Thyroid gland (tissue), 4 donors: ENCODE measurements at regions not wholly inside any gene's neighbourhood (a gene's known extent, or its start where the extent isn't known, plus 50 kb on each side); places are given as distances from the start of the nearest gene placed in this dataset.

Experiments
- DNase-seq, 2 donors: peaks; one replicate each; pipeline ENCODE4 v3.0.0-alpha.2; 2019
- H3K27ac ChIP-seq, 3 donors: fragments of 200-600 bp; sonication (generic); 1 replicate in 2 of 3; 2 replicates in 1 of 3; pipeline ENCODE4 v1.5.1; 2016 to 2019; ENCODE audit warnings: mild to moderate bottlenecking in 1 of 3, moderate library complexity in 1 of 3
- H3K27me3 ChIP-seq: fragments of 200-600 bp; sonication (generic); one replicate; pipeline ENCODE4 v1.5.1; 2019
- H3K36me3 ChIP-seq, 2 donors: fragments of 200-600 bp; sonication (generic); one replicate each; pipeline ENCODE4 v1.5.1; 2016 to 2019
- H3K4me1 ChIP-seq, 2 donors: fragments of 200-600 bp; sonication (generic); one replicate each; pipeline ENCODE4 v1.5.1; 2017 to 2019
- H3K4me3 ChIP-seq, 3 donors: fragments of 200-600 bp; sonication (generic); replicated peaks in 1 of 3; 1 replicate in 2 of 3; 2 replicates in 1 of 3; pipeline ENCODE4 v1.5.1; 2016; ENCODE audit warnings: mild to moderate bottlenecking in 1 of 3
- H3K9me3 ChIP-seq: fragments of 200-600 bp; sonication (generic); one replicate; pipeline ENCODE4 v1.5.1; 2017
- POLR2A ChIP-seq, 2 donors: fragments of 450-650 bp; IDR thresholded peaks; one replicate each; pipeline ENCODE4 v1.6.1; 2017; ENCODE audit warnings: antibody characterized with exemption in 2 of 2, mild to moderate bottlenecking in 2 of 2, moderate library complexity in 1 of 2
- WGBS, 2 donors: methylation state at CpG; one replicate each; pipeline ENCODE4 v1.1.5; 2017; 5-methylcytosine and 5-hydroxymethylcytosine counted together
- intact Hi-C: fragments of 100-400 bp; cut with DNase I; formaldehyde crosslinking; loops from one replicate; pipeline ENCODE4 v1.15.1; 2023
- TF ChIP-seq, protein P1 (sequence below), 6 experiments: fragments of 200-600 bp in 3 of 6; fragments of 450-650 bp in 3 of 6; sonication (generic) in 3 of 6; IDR thresholded peaks; one replicate each; pipeline ENCODE4 v1.5.1; 2016 to 2019; ENCODE audit warnings: antibody characterized with exemption in 6 of 6, mild to moderate bottlenecking in 2 of 6, inconsistent platforms in 1 of 6, moderate library complexity in 1 of 6

DNA sequence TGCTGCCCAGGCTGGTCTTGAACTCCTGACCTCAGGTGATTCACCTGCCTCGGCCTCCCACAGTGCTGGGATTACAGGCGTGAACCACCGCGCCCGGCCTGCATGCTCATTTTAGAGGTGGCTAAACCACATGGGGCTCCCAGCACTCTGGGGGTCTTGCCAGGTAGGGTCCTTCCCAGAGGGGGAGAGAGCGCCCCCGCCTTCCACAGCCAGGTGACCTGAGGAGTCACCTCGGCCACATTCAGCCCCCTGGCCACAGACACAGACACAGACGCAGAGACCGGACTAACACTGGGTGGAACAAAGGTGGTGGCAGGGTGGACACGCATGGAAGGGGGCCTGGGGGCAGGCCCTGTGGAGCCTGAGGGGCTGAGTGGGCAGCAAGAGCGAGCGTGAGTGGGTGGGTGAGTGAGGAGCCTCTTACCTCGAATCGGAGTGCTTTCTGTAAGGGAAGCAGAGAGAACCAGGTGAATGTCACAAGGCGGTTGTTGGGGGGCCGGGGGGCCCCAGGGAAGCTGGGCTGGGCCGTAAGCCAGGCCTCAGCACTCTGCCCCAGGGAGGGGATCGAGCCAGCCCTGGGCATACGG, 80.1 kb downstream of the PTPRS start:
- 87 to 90% methylated on average over 20 of the region's 20 CpGs for WGBS, 2 donors
- TF ChIP-seq POLR2A (IDR thresholded peaks at IDR 0.05): no peak
- TF ChIP-seq, protein P1, sequence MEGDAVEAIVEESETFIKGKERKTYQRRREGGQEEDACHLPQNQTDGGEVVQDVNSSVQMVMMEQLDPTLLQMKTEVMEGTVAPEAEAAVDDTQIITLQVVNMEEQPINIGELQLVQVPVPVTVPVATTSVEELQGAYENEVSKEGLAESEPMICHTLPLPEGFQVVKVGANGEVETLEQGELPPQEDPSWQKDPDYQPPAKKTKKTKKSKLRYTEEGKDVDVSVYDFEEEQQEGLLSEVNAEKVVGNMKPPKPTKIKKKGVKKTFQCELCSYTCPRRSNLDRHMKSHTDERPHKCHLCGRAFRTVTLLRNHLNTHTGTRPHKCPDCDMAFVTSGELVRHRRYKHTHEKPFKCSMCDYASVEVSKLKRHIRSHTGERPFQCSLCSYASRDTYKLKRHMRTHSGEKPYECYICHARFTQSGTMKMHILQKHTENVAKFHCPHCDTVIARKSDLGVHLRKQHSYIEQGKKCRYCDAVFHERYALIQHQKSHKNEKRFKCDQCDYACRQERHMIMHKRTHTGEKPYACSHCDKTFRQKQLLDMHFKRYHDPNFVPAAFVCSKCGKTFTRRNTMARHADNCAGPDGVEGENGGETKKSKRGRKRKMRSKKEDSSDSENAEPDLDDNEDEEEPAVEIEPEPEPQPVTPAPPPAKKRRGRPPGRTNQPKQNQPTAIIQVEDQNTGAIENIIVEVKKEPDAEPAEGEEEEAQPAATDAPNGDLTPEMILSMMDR (IDR thresholded peaks at IDR 0.05): no peak
- Histone ChIP-seq H3K9me3 (no peaks in the 10 kb centered on the region), H3K36me3 (peaks cover 17 to 41% of the 10 kb centered on the region in 2 donors), H3K27ac (no peak overlapping the region), H3K4me1 (no peaks in the 10 kb centered on the region), H3K4me3 (no peak overlapping the region), H3K27me3 (no peaks in the 10 kb centered on the region)
- intact Hi-C loops: no loop called here
- DNase-seq: no peak

DNA sequence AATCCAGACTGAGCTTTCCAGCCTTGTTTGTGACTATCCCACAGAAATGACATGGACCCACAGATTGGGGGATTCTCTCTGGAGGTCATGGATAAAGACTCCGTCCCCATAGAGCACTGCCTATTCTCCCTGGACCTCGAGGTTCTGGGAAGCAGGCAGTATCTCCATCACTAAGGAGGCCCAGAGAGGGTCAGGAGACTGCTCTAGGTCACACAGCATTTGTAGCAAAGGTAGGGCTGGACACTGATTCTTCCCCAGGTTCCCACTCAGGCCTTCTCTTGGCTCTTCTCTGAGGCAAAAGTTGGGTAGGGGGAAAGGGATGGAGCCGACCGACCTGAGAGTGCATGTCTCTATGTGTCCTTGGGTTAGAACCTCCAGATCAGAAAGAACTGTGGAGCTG, 80.9 kb downstream of the PTPRS start:
- Histone ChIP-seq H3K4me3 (no peak overlapping the region), H3K27ac (no peak overlapping the region), H3K27me3 (no peaks in the 10 kb centered on the region), H3K9me3 (no peaks in the 10 kb centered on the region), H3K4me1 (no peaks in the 10 kb centered on the region), H3K36me3 (peaks cover 23 to 45% of the 10 kb centered on the region in 2 donors)
- no peak for DNase-seq
- TF ChIP-seq POLR2A (IDR thresholded peaks at IDR 0.05): no peak
- TF ChIP-seq, protein P1 (IDR thresholded peaks at IDR 0.05): no peak
- intact Hi-C loops: no loop called here
- WGBS, 2 donors: 86 to 100% methylated on average over 2 to 4 of the region's 4 CpGs

DNA sequence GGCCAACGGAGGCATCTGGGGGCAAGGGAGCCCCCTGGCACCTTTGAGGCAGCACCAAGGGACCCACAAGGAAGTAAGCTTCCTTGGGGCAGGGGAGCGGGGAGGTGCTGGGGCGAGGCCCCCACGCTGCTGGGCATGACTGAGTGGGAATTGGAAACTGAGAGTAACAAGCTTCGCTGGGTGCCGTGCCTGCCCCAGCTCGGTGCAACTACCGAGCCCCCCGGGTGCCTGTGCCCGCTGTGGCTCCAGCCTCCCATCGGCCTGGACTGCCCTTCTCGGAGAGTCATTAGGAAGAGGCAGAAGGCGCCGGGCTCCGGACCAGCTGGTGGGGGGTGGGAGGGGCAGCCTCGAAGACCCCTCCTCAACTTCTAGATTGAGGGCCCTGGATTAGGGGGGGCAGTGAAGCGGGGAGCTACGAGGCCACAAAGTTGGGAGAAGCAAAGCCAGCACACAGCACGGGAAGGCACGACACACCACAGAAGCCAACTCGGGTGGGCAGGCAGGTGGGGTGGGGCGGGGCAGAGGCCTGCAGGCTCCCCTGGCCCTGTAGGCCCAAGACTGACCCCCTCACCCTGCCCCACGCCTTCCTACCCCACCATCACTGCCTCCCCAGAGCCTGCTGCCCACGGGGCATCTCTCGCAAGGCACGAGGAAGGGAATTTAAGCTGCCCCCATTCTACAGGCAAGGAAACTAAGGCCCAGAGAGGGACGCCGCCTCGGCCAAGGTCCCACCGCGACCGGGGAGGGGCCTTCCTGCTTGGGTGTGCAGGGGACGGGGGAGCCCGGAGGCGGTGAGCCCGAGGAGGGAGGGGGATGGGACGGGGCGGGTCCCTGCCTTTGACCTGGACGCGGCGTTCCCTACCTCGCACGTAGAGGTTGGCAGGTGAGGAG, 83.2 kb downstream of the PTPRS start:
- Histone ChIP-seq H3K4me3 (no peak overlapping the region), H3K36me3 (peaks cover 23 to 32% of the 10 kb centered on the region in 2 donors), H3K4me1 (no peaks in the 10 kb centered on the region), H3K9me3 (no peaks in the 10 kb centered on the region), H3K27ac (no peak overlapping the region), H3K27me3 (no peaks in the 10 kb centered on the region)
- TF ChIP-seq, protein P1 (IDR thresholded peaks at IDR 0.05): no peak
- no peak for TF ChIP-seq POLR2A (IDR thresholded peaks at IDR 0.05)
- 95 to 96% methylated on average over 28 to 30 of the region's 43 CpGs for WGBS, 2 donors
- intact Hi-C loops: no loop called here
- DNase-seq: no peak

DNA sequence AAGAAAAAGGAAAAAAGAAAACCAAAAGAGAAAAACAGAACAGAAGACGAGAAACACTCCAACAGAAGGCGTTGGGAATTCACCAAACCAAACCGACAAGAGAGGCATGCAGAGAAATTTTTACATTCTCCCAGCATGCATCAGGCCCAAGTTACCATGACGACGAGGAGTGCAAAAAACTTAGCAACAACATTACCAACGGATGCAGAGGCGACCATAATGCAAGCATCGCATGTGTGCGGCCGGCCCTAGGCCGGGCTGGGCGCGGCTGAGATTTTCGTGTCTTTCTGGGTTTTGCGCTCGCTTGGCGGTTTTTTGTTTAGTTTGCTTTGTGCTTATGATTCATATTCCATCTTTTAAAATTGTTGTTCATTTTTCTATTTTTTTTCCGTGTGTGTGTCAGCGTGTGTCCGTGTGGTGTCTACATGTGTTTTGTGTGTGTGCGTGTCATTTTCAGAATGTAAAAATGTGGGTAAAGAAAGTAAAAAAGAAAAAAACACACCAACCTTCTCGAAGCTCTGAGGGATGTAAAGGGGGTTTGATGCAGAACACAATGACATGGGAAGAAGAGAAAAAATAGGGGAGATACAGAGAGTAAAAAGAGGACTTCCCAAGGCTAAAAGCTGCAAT, 84.9 kb downstream of the PTPRS start:
- Histone ChIP-seq H3K36me3 (peaks cover 23 to 32% of the 10 kb centered on the region in 2 donors), H3K9me3 (no peaks in the 10 kb centered on the region), H3K4me3 (no peak overlapping the region), H3K4me1 (no peaks in the 10 kb centered on the region), H3K27ac (no peak overlapping the region), H3K27me3 (no peaks in the 10 kb centered on the region)
- TF ChIP-seq, protein P1 (IDR thresholded peaks at IDR 0.05): no peak
- TF ChIP-seq POLR2A (IDR thresholded peaks at IDR 0.05): no peak
- no peak for DNase-seq
- WGBS, 2 donors: 96 to 97% methylated on average over 22 of the region's 22 CpGs
- intact Hi-C loops: no loop called here
